HepG2 (cell line): ENCODE measurements at regions not wholly inside any gene's neighbourhood (a gene's known extent, or its start where the extent isn't known, plus 50 kb on each side); places are given as distances from the start of the nearest gene placed in this dataset.

Source experiments
- ASH2L ChIP-seq: fragments of 300-600, 200-600 bp; sonication (generic); IDR thresholded peaks from 2 replicates; pipeline ENCODE4 v1.7.0; 2017; ENCODE audit warnings: low read depth, mild to moderate bottlenecking, moderate library complexity, mixed read lengths, low read length; ENCODE audit not compliant: insufficient read length
- ATF7-NPFF ChIP-seq: sonication (generic); formaldehyde crosslinking; IDR thresholded peaks from 2 replicates; pipeline ENCODE4 v1.8.1; 2023; ENCODE audit warnings: mild to moderate bottlenecking, low read depth, missing genetic modification reagents, moderate library complexity
- CEBPG ChIP-seq: IDR thresholded peaks from 2 replicates; pipeline ENCODE4 v1.6.1; 2016
- JUNB ChIP-seq: sonication (generic); formaldehyde crosslinking; IDR thresholded peaks from 2 replicates; pipeline ENCODE4 v1.8.0; 2022; ENCODE audit warnings: missing genetic modification reagents, mild to moderate bottlenecking, borderline replicate concordance
- KDM3A ChIP-seq: IDR thresholded peaks from 2 replicates; pipeline ENCODE4 v1.6.1; 2018; ENCODE audit warnings: low read depth, missing compliant biosample characterization
- KDM6A ChIP-seq: IDR thresholded peaks from 2 replicates; pipeline ENCODE4 v1.6.1; 2016; ENCODE audit warnings: low read depth
- NAIF1 ChIP-seq: sonication (generic); formaldehyde crosslinking; IDR thresholded peaks from 2 replicates; pipeline ENCODE4 v1.5.0; 2020; ENCODE audit warnings: mild to moderate bottlenecking, missing genetic modification reagents, borderline replicate concordance
- TP53 ChIP-seq: sonication (generic); formaldehyde crosslinking; conservative IDR thresholded peaks from 2 replicates; pipeline ENCODE4 v1.4.0; 2020; ENCODE audit warnings: missing genetic modification reagents
- TSC22D2 ChIP-seq: sonication (generic); formaldehyde crosslinking; IDR thresholded peaks from 2 replicates; pipeline ENCODE4 v1.5.1; 2020; ENCODE audit warnings: missing genetic modification reagents, mild to moderate bottlenecking, borderline replicate concordance
- ZFX ChIP-seq: sonication (generic); formaldehyde crosslinking; IDR thresholded peaks from 2 replicates; pipeline ENCODE4 v1.4.0; 2020; ENCODE audit warnings: mild to moderate bottlenecking, low read depth, missing genetic modification reagents, moderate library complexity
- ZNF317 ChIP-seq: sonication (generic); formaldehyde crosslinking; IDR thresholded peaks from 2 replicates; pipeline ENCODE4 v1.5.0; 2020; ENCODE audit warnings: mild to moderate bottlenecking, missing genetic modification reagents
- ZNF367 ChIP-seq: sonication (generic); formaldehyde crosslinking; IDR thresholded peaks from 2 replicates; pipeline ENCODE4 v1.4.0; 2020; ENCODE audit warnings: missing genetic modification reagents, borderline replicate concordance
- ZNF543 ChIP-seq: sonication (generic); formaldehyde crosslinking; IDR thresholded peaks from 2 replicates; pipeline ENCODE4 v1.4.0; 2020; ENCODE audit warnings: mild to moderate bottlenecking, missing genetic modification reagents
- ZNF709 ChIP-seq: sonication (generic); formaldehyde crosslinking; IDR thresholded peaks from 2 replicates; pipeline ENCODE4 v1.5.0; 2020; ENCODE audit warnings: mild to moderate bottlenecking, missing genetic modification reagents
- ZNF792 ChIP-seq: IDR thresholded peaks from 2 replicates; pipeline ENCODE4 v1.6.1; 2016
- TF ChIP-seq, protein P1 (sequence below), 2 experiments: sonication (generic) in 1 of 2; formaldehyde crosslinking in 1 of 2; IDR thresholded peaks; 2 replicates each; pipeline versions ENCODE4 v1.5.1 to v1.6.1; 2011 to 2020; ENCODE audit warnings: borderline replicate concordance in 1 of 2, low read depth in 1 of 2, low read length in 1 of 2, mild to moderate bottlenecking in 1 of 2, missing genetic modification reagents in 1 of 2, moderate library complexity in 1 of 2
- TF ChIP-seq, protein P2 (sequence below): sonication (generic); formaldehyde crosslinking; IDR thresholded peaks from 2 replicates; pipeline ENCODE4 v1.4.0; 2020; ENCODE audit warnings: missing genetic modification reagents
- TF ChIP-seq, protein P3 (sequence below): IDR thresholded peaks from 2 replicates; pipeline ENCODE4 v1.6.1; 2012; ENCODE audit warnings: low read depth, low read length, improper control_type of control experiment
- TF ChIP-seq, protein P4 (sequence below): IDR thresholded peaks from 2 replicates; pipeline ENCODE4 v1.6.1; 2016
- TF ChIP-seq, protein P5 (sequence below): sonication (generic); formaldehyde crosslinking; IDR thresholded peaks from 2 replicates; pipeline ENCODE4 v1.4.0; 2020; ENCODE audit warnings: missing genetic modification reagents

DNA sequence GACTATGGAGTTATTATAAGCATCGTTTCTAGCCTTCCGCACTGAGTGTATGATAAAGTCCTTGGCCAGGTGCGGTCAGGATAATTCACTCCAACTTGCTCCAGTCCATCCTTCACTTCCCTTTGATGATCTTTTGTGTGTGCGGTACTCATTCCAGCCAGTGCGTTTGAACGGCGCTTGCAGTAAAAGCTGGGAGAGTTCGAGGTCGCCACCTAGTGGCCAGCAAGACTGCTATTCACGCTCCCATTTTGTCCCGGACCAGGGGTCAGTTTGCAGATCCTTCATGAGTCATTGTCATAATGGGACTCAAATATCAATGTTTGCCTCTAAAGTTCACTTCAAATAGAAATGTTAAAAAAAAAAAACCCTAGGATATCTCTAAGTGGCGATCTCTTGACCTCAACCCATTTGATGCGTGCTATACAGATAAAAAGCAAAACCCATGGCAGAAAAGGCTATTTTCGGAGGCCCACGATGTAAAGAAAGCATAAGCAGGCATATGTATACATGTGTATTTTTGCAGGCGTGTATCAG, 417.1 kb downstream of the TMEM114 start (continued):
- TF ChIP-seq, protein P1, sequence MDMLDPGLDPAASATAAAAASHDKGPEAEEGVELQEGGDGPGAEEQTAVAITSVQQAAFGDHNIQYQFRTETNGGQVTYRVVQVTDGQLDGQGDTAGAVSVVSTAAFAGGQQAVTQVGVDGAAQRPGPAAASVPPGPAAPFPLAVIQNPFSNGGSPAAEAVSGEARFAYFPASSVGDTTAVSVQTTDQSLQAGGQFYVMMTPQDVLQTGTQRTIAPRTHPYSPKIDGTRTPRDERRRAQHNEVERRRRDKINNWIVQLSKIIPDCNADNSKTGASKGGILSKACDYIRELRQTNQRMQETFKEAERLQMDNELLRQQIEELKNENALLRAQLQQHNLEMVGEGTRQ (IDR thresholded peaks at IDR 0.05; ENCODE audit: low read depth, low read length), result no peak
- TF ChIP-seq, protein P1 (CRISPR knock-in tag; IDR thresholded peaks at IDR 0.05; ENCODE audit: borderline replicate concordance), result no peak
- TF ChIP-seq KDM3A (CRISPR knock-in tag) (peak; percentile 72; the same call in 1 of the 2 replicates), ZNF317 (peak; percentile 53; the same call in 1 of the 2 replicates), ATF7-NPFF (CRISPR knock-in tag) (no peak), KDM6A (CRISPR knock-in tag) (no peak), ZFX (CRISPR knock-in tag) (no peak), ZNF543 (CRISPR knock-in tag) (no peak), ZNF709 (no peak), ZNF367 (no peak), NAIF1 (no peak), TSC22D2 (CRISPR knock-in tag) (peak; percentile 48; the same call in 1 of the 2 replicates), JUNB (CRISPR knock-in tag) (peak; percentile 40; the same call in 1 of the 2 replicates), CEBPG (CRISPR knock-in tag) (peak; percentile 16; the same call in 1 of the 2 replicates), ZNF792 (CRISPR knock-in tag) (peak; percentile 90; the same call in 1 of the 2 replicates), TP53 (no peak), ASH2L (peak; percentile 62)
- TF ChIP-seq, protein P2, sequence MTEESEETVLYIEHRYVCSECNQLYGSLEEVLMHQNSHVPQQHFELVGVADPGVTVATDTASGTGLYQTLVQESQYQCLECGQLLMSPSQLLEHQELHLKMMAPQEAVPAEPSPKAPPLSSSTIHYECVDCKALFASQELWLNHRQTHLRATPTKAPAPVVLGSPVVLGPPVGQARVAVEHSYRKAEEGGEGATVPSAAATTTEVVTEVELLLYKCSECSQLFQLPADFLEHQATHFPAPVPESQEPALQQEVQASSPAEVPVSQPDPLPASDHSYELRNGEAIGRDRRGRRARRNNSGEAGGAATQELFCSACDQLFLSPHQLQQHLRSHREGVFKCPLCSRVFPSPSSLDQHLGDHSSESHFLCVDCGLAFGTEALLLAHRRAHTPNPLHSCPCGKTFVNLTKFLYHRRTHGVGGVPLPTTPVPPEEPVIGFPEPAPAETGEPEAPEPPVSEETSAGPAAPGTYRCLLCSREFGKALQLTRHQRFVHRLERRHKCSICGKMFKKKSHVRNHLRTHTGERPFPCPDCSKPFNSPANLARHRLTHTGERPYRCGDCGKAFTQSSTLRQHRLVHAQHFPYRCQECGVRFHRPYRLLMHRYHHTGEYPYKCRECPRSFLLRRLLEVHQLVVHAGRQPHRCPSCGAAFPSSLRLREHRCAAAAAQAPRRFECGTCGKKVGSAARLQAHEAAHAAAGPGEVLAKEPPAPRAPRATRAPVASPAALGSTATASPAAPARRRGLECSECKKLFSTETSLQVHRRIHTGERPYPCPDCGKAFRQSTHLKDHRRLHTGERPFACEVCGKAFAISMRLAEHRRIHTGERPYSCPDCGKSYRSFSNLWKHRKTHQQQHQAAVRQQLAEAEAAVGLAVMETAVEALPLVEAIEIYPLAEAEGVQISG (CRISPR knock-in tag), result peak; percentile 72
- TF ChIP-seq, protein P3, sequence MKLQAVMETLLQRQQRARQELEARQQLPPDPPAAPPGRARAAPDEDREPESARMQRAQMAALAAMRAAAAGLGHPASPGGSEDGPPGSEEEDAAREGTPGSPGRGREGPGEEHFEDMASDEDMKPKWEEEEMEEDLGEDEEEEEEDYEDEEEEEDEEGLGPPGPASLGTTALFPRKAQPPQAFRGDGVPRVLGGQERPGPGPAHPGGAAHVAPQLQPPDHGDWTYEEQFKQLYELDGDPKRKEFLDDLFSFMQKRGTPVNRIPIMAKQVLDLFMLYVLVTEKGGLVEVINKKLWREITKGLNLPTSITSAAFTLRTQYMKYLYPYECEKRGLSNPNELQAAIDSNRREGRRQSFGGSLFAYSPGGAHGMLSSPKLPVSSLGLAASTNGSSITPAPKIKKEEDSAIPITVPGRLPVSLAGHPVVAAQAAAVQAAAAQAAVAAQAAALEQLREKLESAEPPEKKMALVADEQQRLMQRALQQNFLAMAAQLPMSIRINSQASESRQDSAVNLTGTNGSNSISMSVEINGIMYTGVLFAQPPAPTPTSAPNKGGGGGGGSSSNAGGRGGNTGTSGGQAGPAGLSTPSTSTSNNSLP, result peak; percentile 98
- TF ChIP-seq, protein P4, sequence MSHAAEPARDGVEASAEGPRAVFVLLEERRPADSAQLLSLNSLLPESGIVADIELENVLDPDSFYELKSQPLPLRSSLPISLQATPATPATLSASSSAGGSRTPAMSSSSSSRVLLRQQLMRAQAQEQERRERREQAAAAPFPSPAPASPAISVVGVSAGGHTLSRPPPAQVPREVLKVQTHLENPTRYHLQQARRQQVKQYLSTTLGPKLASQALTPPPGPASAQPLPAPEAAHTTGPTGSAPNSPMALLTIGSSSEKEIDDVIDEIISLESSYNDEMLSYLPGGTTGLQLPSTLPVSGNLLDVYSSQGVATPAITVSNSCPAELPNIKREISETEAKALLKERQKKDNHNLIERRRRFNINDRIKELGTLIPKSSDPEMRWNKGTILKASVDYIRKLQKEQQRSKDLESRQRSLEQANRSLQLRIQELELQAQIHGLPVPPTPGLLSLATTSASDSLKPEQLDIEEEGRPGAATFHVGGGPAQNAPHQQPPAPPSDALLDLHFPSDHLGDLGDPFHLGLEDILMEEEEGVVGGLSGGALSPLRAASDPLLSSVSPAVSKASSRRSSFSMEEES (CRISPR knock-in tag), result peak; percentile 37; the same call in 1 of the 2 replicates
- TF ChIP-seq, protein P5, sequence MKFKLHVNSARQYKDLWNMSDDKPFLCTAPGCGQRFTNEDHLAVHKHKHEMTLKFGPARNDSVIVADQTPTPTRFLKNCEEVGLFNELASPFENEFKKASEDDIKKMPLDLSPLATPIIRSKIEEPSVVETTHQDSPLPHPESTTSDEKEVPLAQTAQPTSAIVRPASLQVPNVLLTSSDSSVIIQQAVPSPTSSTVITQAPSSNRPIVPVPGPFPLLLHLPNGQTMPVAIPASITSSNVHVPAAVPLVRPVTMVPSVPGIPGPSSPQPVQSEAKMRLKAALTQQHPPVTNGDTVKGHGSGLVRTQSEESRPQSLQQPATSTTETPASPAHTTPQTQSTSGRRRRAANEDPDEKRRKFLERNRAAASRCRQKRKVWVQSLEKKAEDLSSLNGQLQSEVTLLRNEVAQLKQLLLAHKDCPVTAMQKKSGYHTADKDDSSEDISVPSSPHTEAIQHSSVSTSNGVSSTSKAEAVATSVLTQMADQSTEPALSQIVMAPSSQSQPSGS, result peak; percentile 65
